ENCODE measurements at regions not wholly inside any gene's neighbourhood (a gene's known extent, or its start where the extent isn't known, plus 50 kb on each side); places are given as distances from the start of the nearest gene placed in this dataset.
A peak's percentile ranks its signal among the peaks of the same experiment; 100 is the strongest.

DNA sequence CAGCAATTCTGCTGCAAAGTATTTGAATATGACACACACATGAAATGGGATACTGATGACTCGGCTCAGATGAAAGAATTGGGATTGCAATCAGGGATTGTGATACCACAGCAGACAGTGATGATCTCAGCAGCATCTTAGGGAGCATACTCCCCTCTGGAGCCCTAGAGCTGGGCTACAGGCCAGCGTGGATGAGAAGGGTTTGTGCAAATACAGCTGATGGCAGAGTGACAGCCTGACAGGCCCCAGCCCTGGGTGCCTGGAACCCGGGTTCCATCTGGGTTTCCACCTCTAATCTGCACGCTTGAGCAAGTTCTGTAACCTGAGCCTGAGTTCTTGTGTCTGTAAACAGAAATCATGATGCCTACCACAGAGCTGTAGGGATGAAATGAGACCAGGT, 418.0 kb downstream of the LRATD1 start:
- no peaks in the 10 kb centered on the region for H3K79me2 ChIP-seq (replicated peaks; ENCODE audit: insufficient read depth)
- no peak overlapping the region for H3K4me3 ChIP-seq
- no peaks in the 10 kb centered on the region for H3F3A ChIP-seq (replicated peaks; ENCODE audit: low read depth)
- H3K4me3 Mint-ChIP-seq, result no peak overlapping the region
- peaks cover 3% of the 10 kb centered on the region; the same call in 1 of the 3 replicates for H3K9me3 Mint-ChIP-seq
- DNase-seq (ENCODE audit: low spot score) (no peak), ATAC-seq (no peak)
- no peak overlapping the region for H3K27ac ChIP-seq (ENCODE audit: low read depth)
- H3K4me2 ChIP-seq, result no peak overlapping the region
- H3K36me3 Mint-ChIP-seq (ENCODE audit: low read depth), result no peaks in the 10 kb centered on the region; the same call in 2 of the 3 replicates
- H3K4me1 Mint-ChIP-seq, result peaks cover 47% of the 10 kb centered on the region
- H2AFZ ChIP-seq, result no peak overlapping the region
- H3K9me2 ChIP-seq (ENCODE audit: insufficient read depth), result peaks cover 19% of the 10 kb centered on the region
- TF ChIP-seq CREB1 (CRISPR knock-in tag; IDR thresholded peaks at IDR 0.05; ENCODE audit: low read depth) (no peak), EZH2phosphoT487 (IDR thresholded peaks at IDR 0.05; ENCODE audit: unreplicated experiment) (no peak), NANOG (IDR thresholded peaks at IDR 0.05; ENCODE audit: borderline replicate concordance) (no peak), JUNB (IDR thresholded peaks at IDR 0.05; ENCODE audit: unreplicated experiment) (no peak), POLR2AphosphoS5 (IDR thresholded peaks at IDR 0.05; ENCODE audit: low read depth) (no peak), ZNF331 (CRISPR knock-in tag; IDR thresholded peaks at IDR 0.05; ENCODE audit: low read depth) (no peak), EZH2 (IDR thresholded peaks at IDR 0.05; ENCODE audit: low read depth, unreplicated experiment) (no peak)
- TF ChIP-seq, protein P1, sequence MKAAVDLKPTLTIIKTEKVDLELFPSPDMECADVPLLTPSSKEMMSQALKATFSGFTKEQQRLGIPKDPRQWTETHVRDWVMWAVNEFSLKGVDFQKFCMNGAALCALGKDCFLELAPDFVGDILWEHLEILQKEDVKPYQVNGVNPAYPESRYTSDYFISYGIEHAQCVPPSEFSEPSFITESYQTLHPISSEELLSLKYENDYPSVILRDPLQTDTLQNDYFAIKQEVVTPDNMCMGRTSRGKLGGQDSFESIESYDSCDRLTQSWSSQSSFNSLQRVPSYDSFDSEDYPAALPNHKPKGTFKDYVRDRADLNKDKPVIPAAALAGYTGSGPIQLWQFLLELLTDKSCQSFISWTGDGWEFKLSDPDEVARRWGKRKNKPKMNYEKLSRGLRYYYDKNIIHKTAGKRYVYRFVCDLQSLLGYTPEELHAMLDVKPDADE (IDR thresholded peaks at IDR 0.05), result no peak
- no peaks in the 10 kb centered on the region for H4K20me1 ChIP-seq (replicated peaks; ENCODE audit: insufficient read depth)
- H3K27me3 Mint-ChIP-seq (ENCODE audit: insufficient read depth, low read depth, poor library complexity), result peaks cover 8% of the 10 kb centered on the region
- no peaks in the 10 kb centered on the region for H3K27me3 ChIP-seq (ENCODE audit: insufficient read depth)
- H3K4me1 ChIP-seq (ENCODE audit: insufficient read depth), result peaks cover 14% of the 10 kb centered on the region; the same call in 1 of the 2 replicates
- H3K27ac Mint-ChIP-seq, result no peak overlapping the region
- H3K36me3 ChIP-seq (ENCODE audit: insufficient read depth), result no peaks in the 10 kb centered on the region

DNA sequence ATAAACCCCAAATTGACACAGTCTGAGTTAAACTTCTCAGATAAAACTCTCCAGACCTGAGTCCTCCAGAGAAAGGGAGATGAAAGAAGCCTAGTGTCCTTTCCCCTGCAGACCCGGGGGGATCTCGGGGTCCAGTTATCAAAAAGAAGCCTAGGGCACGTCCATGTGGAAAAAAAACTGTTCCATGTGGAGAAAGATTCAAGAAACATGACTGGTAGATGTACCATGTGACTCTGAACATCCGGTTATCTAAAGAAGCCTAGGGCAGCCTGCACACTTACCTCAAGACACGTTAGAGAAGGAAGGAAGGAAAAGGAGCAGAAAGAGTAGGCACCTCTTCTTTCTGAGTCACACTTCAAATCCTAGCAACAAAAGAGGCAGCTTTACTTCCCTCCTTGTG, 421.0 kb downstream of the LRATD1 start:
- H3K9me3 Mint-ChIP-seq, result peaks cover 3% of the 10 kb centered on the region; the same call in 1 of the 3 replicates
- H3K9me2 ChIP-seq (ENCODE audit: insufficient read depth), result peaks cover 22% of the 10 kb centered on the region
- H3K4me2 ChIP-seq, result no peak overlapping the region
- no peaks in the 10 kb centered on the region for H3K36me3 Mint-ChIP-seq (ENCODE audit: low read depth)
- no peak for ATAC-seq
- peaks cover 14% of the 10 kb centered on the region; the same call in 1 of the 2 replicates for H3K4me1 ChIP-seq (ENCODE audit: insufficient read depth)
- H3K4me3 ChIP-seq, result no peak overlapping the region
- H2AFZ ChIP-seq, result 0 out of 2 replicates have a peak overlapping the region, but pooled peaks have one; percentile 15
- peaks cover 10% of the 10 kb centered on the region for H3K27me3 Mint-ChIP-seq (ENCODE audit: insufficient read depth, low read depth, poor library complexity)
- peaks cover 37% of the 10 kb centered on the region for H3K4me1 Mint-ChIP-seq
- no peaks in the 10 kb centered on the region for H4K20me1 ChIP-seq (replicated peaks; ENCODE audit: insufficient read depth)
- no peak overlapping the region for H3K27ac Mint-ChIP-seq
- H3K36me3 ChIP-seq (ENCODE audit: insufficient read depth), result no peaks in the 10 kb centered on the region
- no peaks in the 10 kb centered on the region for H3K27me3 ChIP-seq (ENCODE audit: insufficient read depth)
- no peak overlapping the region for H3K4me3 Mint-ChIP-seq
- H3K27ac ChIP-seq (ENCODE audit: low read depth), result no peak overlapping the region
- DNase-seq (ENCODE audit: low spot score), result no peak
- H3F3A ChIP-seq (replicated peaks; ENCODE audit: low read depth), result no peaks in the 10 kb centered on the region
- no peaks in the 10 kb centered on the region for H3K79me2 ChIP-seq (replicated peaks; ENCODE audit: insufficient read depth)
- TF ChIP-seq EZH2 (IDR thresholded peaks at IDR 0.05; ENCODE audit: low read depth, unreplicated experiment), result no peak

DNA sequence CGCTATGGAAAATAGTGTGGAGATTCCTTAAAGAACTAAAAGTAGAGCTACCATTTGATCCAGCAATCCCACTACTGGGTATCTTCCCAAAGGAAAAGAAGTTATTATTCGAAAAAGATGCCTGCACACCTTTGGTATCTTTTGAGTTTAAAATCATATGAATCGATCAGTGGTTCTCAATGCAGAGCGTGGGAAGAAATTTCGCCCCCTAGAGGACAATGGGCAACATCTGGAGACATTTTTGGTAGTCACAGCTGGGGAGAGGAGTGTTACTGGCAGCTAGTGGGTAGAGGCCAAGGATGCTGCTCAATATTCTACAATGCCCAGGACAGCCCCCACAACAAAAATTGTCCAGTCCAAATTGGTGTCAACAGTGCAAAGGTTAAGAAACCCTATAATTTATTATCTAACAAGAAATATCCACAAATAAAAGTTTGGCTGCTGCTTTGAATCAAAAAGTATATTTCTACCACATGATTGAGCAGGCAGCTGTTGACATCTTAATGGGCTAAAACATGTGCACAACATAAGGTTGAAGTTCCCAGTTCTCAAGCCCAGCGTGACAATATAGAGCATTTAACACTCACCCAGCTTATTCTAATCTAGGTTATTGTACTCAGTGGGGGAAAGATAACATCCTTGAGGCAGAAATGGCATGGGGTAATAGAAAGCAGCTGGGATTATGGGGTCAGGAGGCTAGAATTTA, 425.7 kb downstream of the LRATD1 start:
- Mint-ChIP-seq H3K27me3 (ENCODE audit: insufficient read depth, low read depth, poor library complexity) (peaks cover 5% of the 10 kb centered on the region), H3K9me3 (peaks cover 3% of the 10 kb centered on the region; the same call in 1 of the 3 replicates), H3K4me3 (no peak overlapping the region), H3K4me1 (peaks cover 20% of the 10 kb centered on the region), H3K36me3 (ENCODE audit: low read depth) (no peaks in the 10 kb centered on the region), H3K27ac (no peak overlapping the region)
- Histone ChIP-seq H3K27ac (ENCODE audit: low read depth) (no peak overlapping the region), H3K27me3 (ENCODE audit: insufficient read depth) (no peaks in the 10 kb centered on the region), H4K20me1 (replicated peaks; ENCODE audit: insufficient read depth) (no peaks in the 10 kb centered on the region), H3K36me3 (ENCODE audit: insufficient read depth) (no peaks in the 10 kb centered on the region), H3K4me3 (no peak overlapping the region), H3K4me1 (ENCODE audit: insufficient read depth) (peaks cover 2% of the 10 kb centered on the region; the same call in 1 of the 2 replicates), H3K4me2 (no peak overlapping the region), H2AFZ (no peak overlapping the region), H3F3A (replicated peaks; ENCODE audit: low read depth) (no peaks in the 10 kb centered on the region), H3K9me2 (ENCODE audit: insufficient read depth) (peaks cover 22% of the 10 kb centered on the region), H3K79me2 (replicated peaks; ENCODE audit: insufficient read depth) (no peaks in the 10 kb centered on the region)
- ATAC-seq (peak; percentile 75), DNase-seq (ENCODE audit: low spot score) (peak; percentile 74)
- TF ChIP-seq, protein P2, sequence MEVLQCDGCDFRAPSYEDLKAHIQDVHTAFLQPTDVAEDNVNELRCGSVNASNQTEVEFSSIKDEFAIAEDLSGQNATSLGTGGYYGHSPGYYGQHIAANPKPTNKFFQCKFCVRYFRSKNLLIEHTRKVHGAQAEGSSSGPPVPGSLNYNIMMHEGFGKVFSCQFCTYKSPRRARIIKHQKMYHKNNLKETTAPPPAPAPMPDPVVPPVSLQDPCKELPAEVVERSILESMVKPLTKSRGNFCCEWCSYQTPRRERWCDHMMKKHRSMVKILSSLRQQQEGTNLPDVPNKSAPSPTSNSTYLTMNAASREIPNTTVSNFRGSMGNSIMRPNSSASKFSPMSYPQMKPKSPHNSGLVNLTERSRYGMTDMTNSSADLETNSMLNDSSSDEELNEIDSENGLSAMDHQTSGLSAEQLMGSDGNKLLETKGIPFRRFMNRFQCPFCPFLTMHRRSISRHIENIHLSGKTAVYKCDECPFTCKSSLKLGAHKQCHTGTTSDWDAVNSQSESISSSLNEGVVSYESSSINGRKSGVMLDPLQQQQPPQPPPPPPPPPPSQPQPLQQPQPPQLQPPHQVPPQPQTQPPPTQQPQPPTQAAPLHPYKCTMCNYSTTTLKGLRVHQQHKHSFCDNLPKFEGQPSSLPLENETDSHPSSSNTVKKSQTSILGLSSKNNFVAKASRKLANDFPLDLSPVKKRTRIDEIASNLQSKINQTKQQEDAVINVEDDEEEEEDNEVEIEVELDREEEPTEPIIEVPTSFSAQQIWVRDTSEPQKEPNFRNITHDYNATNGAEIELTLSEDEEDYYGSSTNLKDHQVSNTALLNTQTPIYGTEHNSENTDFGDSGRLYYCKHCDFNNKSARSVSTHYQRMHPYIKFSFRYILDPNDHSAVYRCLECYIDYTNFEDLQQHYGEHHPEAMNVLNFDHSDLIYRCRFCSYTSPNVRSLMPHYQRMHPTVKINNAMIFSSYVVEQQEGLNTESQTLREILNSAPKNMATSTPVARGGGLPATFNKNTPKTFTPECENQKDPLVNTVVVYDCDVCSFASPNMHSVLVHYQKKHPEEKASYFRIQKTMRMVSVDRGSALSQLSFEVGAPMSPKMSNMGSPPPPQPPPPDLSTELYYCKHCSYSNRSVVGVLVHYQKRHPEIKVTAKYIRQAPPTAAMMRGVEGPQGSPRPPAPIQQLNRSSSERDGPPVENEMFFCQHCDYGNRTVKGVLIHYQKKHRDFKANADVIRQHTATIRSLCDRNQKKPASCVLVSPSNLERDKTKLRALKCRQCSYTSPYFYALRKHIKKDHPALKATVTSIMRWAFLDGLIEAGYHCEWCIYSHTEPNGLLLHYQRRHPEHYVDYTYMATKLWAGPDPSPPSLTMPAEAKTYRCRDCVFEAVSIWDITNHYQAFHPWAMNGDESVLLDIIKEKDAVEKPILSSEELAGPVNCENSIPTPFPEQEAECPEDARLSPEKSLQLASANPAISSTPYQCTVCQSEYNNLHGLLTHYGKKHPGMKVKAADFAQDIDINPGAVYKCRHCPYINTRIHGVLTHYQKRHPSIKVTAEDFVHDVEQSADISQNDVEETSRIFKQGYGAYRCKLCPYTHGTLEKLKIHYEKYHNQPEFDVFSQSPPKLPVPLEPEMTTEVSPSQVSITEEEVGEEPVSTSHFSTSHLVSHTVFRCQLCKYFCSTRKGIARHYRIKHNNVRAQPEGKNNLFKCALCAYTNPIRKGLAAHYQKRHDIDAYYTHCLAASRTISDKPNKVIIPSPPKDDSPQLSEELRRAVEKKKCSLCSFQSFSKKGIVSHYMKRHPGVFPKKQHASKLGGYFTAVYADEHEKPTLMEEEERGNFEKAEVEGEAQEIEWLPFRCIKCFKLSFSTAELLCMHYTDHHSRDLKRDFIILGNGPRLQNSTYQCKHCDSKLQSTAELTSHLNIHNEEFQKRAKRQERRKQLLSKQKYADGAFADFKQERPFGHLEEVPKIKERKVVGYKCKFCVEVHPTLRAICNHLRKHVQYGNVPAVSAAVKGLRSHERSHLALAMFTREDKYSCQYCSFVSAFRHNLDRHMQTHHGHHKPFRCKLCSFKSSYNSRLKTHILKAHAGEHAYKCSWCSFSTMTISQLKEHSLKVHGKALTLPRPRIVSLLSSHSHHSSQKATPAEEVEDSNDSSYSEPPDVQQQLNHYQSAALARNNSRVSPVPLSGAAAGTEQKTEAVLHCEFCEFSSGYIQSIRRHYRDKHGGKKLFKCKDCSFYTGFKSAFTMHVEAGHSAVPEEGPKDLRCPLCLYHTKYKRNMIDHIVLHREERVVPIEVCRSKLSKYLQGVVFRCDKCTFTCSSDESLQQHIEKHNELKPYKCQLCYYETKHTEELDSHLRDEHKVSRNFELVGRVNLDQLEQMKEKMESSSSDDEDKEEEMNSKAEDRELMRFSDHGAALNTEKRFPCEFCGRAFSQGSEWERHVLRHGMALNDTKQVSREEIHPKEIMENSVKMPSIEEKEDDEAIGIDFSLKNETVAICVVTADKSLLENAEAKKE (CRISPR knock-in tag; IDR thresholded peaks at IDR 0.05), result no peak
- no peak for TF ChIP-seq CREB1 (CRISPR knock-in tag; IDR thresholded peaks at IDR 0.05; ENCODE audit: low read depth)

Measured in GM23338 (cell line).